22Rv1 (cell line): ENCODE measurements at regions not wholly inside any gene's neighbourhood (a gene's known extent, or its start where the extent isn't known, plus 50 kb on each side); places are given as distances from the start of the nearest gene placed in this dataset.
A peak's percentile ranks its signal among the peaks of the same experiment; 100 is the strongest.

Experiments
- H3K27ac ChIP-seq: fragments of 450-650 bp; 2 replicates; pipeline ENCODE4 v1.5.1; 2017
- ZFX ChIP-seq: fragments of 450-650 bp; IDR thresholded peaks from 2 replicates; pipeline ENCODE4 v1.6.1; 2017; ENCODE audit warnings: antibody characterized with exemption, borderline replicate concordance
- TF ChIP-seq, protein P1 (sequence below): fragments of 450-650 bp; IDR thresholded peaks from 2 replicates; pipeline ENCODE4 v1.5.1; 2017; ENCODE audit warnings: mild to moderate bottlenecking

GRCh38 chr13:30079501-30079900 lies 227.8 kb downstream of the KATNAL1 start:
- TF ChIP-seq ZFX: no peak
- TF ChIP-seq, protein P1, sequence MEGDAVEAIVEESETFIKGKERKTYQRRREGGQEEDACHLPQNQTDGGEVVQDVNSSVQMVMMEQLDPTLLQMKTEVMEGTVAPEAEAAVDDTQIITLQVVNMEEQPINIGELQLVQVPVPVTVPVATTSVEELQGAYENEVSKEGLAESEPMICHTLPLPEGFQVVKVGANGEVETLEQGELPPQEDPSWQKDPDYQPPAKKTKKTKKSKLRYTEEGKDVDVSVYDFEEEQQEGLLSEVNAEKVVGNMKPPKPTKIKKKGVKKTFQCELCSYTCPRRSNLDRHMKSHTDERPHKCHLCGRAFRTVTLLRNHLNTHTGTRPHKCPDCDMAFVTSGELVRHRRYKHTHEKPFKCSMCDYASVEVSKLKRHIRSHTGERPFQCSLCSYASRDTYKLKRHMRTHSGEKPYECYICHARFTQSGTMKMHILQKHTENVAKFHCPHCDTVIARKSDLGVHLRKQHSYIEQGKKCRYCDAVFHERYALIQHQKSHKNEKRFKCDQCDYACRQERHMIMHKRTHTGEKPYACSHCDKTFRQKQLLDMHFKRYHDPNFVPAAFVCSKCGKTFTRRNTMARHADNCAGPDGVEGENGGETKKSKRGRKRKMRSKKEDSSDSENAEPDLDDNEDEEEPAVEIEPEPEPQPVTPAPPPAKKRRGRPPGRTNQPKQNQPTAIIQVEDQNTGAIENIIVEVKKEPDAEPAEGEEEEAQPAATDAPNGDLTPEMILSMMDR: no peak
- no peak overlapping the region for H3K27ac ChIP-seq

DNA sequence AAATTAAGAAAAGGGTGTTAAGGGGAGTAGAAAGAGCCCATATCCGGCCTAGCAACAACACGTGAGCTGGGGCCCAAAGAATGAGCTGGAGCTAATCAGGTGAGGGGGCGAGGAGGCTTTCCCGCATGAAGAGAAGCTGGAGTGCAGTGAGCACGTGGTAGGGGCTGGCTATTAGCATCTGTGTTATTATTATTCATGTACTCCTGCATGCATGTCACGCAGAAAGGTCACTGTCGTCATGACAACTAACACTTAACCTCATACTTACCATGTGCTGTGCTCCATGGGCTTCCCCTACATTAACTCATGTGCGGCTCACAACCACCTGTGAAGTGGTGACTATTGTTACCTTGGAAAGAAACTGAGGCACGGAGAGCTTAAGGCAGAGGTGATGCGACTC lies 227.6 kb upstream of the UBL3 start:
- TF ChIP-seq, protein P1: no peak
- TF ChIP-seq ZFX: no peak
- no peak overlapping the region for H3K27ac ChIP-seq

- TF ChIP-seq, protein P1: no peak
- no peak for TF ChIP-seq ZFX
- no peak overlapping the region for H3K27ac ChIP-seq
Observed at GRCh38 chr13:30077240-30077735, 226.9 kb upstream of the UBL3 start.

- TF ChIP-seq, protein P1: no peak
- no peak for TF ChIP-seq ZFX
- H3K27ac ChIP-seq: no peak overlapping the region
Observed at GRCh38 chr13:30074955-30075614, 224.7 kb upstream of the UBL3 start.

GRCh38 chr13:30074431-30074830 lies 224.0 kb upstream of the UBL3 start:
- no peak for TF ChIP-seq ZFX
- TF ChIP-seq, protein P1: no peak
- no peak overlapping the region for H3K27ac ChIP-seq

GRCh38 chr13:30072818-30073186 lies 222.4 kb upstream of the UBL3 start:
- TF ChIP-seq, protein P1: no peak
- no peak for TF ChIP-seq ZFX
- peak overlapping the region; percentile 68 for H3K27ac ChIP-seq

DNA sequence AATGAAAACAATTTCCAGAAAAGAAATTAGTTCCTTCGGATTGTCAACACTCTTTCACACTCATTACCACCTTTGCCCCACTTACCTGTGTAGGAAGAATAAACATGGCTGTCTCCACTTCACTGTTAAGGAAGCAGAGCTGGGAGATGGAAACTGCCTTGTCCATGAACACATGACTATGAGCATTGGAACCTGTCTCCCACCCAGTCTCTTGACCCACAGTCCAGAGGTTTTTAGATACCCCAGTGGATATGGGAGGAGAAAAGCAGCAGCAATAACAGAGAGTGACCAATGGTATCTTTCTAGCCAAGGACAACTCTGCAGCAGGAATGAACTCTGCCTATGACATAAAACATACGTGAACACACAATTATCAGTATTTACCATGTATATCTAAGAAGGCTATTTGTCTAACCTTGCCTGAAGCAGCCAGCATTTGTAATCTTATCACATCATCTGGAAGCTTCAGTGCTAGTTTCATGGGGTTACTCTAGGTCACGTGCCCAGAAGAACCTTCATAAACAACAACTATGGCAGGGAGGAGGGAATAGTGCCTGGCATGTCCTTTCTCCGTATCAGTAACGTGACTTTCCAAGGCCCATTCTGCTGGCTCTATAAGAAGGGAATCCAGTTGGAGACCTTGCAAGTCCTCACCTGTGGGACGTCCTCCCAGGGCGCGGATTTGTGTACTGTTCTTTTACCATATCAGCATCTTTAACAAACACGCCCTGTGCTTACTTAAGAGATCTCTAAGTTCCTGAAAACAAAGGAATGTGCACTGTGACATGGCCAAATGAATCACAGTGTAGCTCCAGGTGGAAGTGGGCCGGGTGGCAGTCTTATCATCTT lies 221.8 kb upstream of the UBL3 start:
- peak overlapping the region; percentile 68 for H3K27ac ChIP-seq
- TF ChIP-seq, protein P1: no peak
- no peak for TF ChIP-seq ZFX
